Ammon's horn (tissue), 1 donor: ENCODE measurements at regions not wholly inside any gene's neighbourhood (a gene's known extent, or its start where the extent isn't known, plus 50 kb on each side); places are given as distances from the start of the nearest gene placed in this dataset.
"Not testable (repeated sequence)": the region's sequence is repeated elsewhere in the genome, so short reads cannot be mapped to it uniquely, and the experiment has no call there.

Source experiments
- DNase-seq: peaks from one replicate; pipeline ENCODE4 v3.0.0-alpha.2; 2016; ENCODE audit warnings: low spot score

GRCh38 chr6:26957399-26958127 is 289.9 kb upstream of the PRSS16 start:
- not testable (repeated sequence) for DNase-seq

GRCh38 chr6:26961236-26961635 is 286.3 kb upstream of the PRSS16 start:
- not testable (repeated sequence) for DNase-seq

GRCh38 chr6:27002447-27002846 is 245.1 kb upstream of the PRSS16 start:
- DNase-seq = no peak

DNA sequence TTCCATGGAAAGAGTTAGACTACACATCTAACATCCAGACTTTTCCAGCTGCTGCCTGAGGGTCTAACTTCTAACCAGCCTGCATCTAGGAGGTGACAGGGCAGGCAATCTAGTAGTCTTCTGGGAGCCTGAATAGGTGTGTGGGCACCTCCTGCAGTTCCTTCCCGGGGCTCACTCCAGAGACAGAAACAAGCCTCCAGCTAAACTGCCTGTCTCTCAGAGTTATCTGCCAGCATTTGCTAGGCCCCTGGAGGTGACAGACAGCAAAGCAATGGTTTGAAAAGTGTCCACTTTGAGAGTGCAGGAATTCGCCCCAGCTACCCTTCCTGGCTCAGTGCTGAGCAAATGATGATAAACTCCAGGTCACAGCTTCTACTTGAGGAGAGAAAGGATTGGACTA is 240.5 kb upstream of the PRSS16 start:
- no peak for DNase-seq

DNA sequence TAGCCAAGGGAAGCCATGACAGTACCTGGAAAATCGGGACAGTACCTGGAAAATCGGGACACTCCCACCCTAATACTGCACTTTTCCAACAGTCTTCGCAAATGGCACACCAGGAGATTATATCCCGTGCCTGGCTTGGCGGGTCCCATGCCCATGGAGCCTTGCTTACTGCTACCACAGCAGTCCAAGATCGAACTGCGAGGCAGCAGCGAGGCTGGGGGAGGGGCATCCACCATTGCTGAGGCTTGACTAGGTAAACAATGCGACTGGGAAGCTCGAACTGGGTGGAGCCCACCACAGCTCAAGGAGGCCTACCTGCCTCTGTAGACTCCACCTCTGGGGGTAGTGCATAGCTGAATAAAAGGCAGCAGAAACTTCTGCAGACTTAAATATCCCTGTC is 238.9 kb upstream of the PRSS16 start:
- DNase-seq = not testable (repeated sequence)

GRCh38 chr6:27014053-27014452 is 233.4 kb upstream of the PRSS16 start:
- DNase-seq = not testable (repeated sequence)

- no peak for DNase-seq
Measured at GRCh38 chr6:27016689-27017088, 230.8 kb upstream of the PRSS16 start.

DNA sequence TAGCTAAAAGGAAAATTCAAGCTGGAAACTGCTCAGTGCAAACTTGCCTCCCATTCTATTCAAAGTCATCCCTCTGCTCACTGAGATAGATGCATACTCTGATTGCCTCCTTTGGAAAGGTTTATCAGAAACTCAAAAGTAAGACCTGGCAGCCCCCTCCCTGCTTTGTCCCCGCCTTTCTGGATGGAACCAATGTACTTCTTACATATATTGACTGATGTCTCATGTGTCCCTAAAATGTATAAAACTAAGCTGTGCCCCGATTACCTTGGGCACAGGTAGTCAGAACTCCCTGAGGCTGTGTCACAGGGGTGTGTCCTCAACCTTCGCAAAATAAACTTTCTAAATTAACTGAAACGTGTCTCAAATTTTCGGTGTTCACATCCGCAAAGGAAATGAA is 229.1 kb upstream of the PRSS16 start:
- DNase-seq = not testable (repeated sequence)

GRCh38 chr6:27019651-27020552 is 227.6 kb upstream of the PRSS16 start:
- peak; percentile 86 for DNase-seq

GRCh38 chr6:27020553-27020880 is 227.0 kb upstream of the PRSS16 start:
- DNase-seq = no peak

DNA sequence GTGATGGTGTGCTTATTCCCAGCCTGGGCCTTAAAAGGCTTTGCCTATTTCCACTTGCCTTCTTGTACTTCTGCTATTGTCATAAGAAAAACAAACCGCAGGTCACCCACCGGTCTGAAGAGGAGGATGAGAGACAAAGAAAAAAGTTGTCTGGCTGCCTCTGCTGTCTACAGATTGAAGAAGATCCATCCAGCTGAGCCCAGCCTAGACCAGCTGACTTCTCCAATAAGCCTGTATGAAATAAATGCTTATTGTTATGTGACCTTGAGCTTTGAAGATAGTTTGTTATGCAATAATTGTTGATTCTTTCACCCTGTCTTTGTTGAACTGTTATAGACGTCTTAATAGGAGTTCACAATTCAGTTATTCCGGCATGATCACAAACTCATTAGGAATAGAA is 223.8 kb upstream of the PRSS16 start:
- no peak for DNase-seq

GRCh38 chr6:27025351-27025750 is 222.2 kb upstream of the PRSS16 start:
- no peak for DNase-seq

GRCh38 chr6:27026361-27026760 is 221.1 kb upstream of the PRSS16 start:
- DNase-seq = no peak

GRCh38 chr6:27031302-27031701 is 216.2 kb upstream of the PRSS16 start:
- DNase-seq = no peak

DNA sequence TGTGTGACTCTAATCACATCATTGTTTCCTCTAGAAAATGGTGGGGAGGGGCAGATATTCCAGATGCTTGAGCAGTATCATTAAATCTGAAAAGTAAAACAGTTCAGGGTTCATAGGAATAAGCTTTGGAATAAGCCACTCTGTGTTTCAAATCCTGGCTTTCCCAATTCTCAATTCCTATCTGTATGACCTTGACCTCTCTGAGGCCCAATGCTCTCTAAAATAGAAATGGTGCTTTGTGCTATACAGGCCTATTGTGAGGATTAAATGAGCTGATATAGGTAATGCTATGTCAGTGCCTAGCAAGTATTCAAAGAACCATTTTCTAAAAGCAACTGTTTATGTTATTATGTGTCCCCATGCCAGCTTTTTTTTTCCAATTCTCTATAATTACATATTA is 209.0 kb upstream of the PRSS16 start:
- DNase-seq = no peak

DNA sequence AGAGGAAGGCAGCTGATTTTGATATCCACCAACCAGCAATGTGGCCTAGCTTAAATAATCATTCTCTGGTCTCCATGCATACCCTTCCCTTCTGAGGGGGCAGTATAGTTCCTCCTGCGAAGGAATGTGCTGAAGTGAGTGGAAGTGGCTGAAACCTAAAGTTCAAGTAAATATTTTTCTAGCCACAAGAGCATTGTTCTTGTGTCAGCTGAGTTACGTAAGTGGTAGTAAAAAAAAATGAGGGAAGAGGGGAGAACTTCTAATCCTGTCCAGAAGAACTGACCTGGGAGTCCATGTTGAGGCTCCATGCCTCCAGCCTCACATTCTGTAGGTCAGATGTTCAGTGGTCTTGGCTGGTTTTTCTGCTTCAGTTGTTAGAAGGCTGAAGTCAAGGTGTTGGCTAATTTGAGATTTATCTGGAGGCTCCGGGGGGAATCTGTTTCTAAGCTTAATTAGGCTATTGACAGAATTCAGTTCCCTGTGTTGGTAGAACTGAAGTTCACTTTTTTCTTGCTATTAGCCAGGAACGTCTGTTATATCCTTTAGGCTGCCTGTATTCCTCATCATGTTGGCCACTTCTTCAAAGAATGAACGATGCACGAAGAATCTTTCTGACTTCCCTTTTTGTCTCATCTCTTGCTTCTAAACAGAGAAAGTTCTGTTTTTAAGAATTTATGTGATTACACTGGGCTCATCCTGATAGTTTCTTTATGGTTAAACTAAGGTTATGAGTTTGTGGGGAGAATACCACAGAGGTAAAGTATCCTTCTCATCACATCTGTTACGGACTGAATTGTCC is 207.1 kb upstream of the PRSS16 start:
- DNase-seq = no peak

GRCh38 chr6:27043244-27043643 is 204.3 kb upstream of the PRSS16 start:
- DNase-seq = no peak

DNA sequence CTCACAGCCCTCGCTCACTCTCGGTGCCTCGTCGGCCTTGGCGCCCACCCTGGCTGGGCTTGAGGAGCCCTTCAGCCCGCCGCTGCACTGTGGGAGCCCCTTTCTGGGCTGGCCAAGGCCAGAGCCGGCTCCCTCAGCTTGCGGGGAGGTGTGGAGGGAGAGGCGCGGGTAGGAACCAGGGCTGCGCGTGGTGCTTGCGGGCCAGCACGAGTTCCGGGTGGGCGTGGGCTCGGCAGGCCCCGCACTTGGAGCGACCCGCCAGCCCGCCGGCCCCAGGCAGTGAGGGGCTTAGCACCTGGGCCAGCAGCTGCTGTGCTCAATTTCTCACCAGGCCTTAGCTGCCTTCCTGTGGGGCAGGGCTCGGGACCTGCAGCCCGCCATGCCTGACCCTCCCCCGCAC is 202.4 kb upstream of the PRSS16 start:
- DNase-seq = not testable (repeated sequence)

GRCh38 chr6:27047725-27048124 is 199.8 kb upstream of the PRSS16 start:
- DNase-seq = not testable (repeated sequence)

- no peak for DNase-seq
Measured at GRCh38 chr6:27049863-27050781, 197.4 kb upstream of the PRSS16 start.

DNA sequence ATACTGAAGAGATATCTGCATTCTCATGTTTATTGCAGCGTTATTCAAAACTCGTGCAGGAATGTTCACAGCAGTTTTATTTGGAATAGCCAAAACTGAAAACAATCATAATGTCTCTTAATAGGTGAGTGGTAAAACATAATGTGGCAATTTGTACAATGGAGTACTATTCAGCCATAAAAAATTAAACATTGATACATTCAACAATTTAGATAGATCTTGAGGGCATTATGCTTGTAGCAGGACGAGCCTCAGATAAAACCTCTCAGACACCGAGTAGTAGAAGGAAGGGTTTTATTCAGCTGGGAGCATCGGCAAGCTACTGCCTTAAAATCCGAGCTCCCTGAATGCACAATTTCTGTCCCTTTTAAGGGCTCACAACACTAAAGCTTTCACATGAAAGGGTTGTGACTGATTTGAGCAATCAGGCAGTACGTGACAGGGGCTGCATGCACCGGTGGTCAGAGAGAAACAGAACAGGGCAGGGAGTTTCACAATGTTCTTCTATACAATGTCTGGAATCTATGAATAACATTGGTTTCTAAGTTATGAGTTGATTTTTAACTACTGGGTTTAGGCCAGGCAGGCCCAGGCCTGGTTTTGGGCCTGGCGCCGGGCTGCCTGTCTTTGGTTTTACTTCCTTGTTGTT is 195.3 kb upstream of the PRSS16 start:
- DNase-seq = not testable (repeated sequence)
